Liver (tissue), 8 donors: ENCODE measurements at regions not wholly inside any gene's neighbourhood (a gene's known extent, or its start where the extent isn't known, plus 50 kb on each side); places are given as distances from the start of the nearest gene placed in this dataset.

ENCODE experiments used
- DNase-seq: peaks from one replicate; pipeline ENCODE4 v3.0.0-alpha.2; 2017; ENCODE audit warnings: low spot score
- H3K27ac ChIP-seq, 2 donors: one replicate each; pipeline ENCODE4 v1.7.0; 2013; ENCODE audit warnings: inconsistent platforms in 2 of 2, low read length in 2 of 2, control low read depth in 1 of 2, low read depth in 1 of 2, mild to moderate bottlenecking in 1 of 2
- H3K27me3 ChIP-seq, 4 donors: one replicate each; pipeline versions ENCODE4 v1.6.1 to v1.7.0; 2013; ENCODE audit warnings: low read length in 3 of 4, inconsistent platforms in 1 of 4, mild to moderate bottlenecking in 1 of 4, moderate library complexity in 1 of 4; ENCODE audit not compliant: control insufficient read depth in 4 of 4, insufficient read depth in 4 of 4
- H3K36me3 ChIP-seq, 4 donors: one replicate each; pipeline versions ENCODE4 v1.6.1 to v1.7.0; 2013; ENCODE audit warnings: low read length in 3 of 4, mild to moderate bottlenecking in 3 of 4, low read depth in 1 of 4, moderate library complexity in 1 of 4; ENCODE audit not compliant: control insufficient read depth in 4 of 4, insufficient read depth in 3 of 4
- H3K4me1 ChIP-seq, 4 donors: one replicate each; pipeline versions ENCODE4 v1.6.1 to v1.7.0; 2013; ENCODE audit warnings: low read length in 3 of 4, mild to moderate bottlenecking in 3 of 4, moderate library complexity in 1 of 4; ENCODE audit not compliant: control insufficient read depth in 4 of 4, insufficient read depth in 4 of 4
- H3K4me3 ChIP-seq, 3 donors: one replicate each; pipeline versions ENCODE4 v1.6.1 to v1.7.0; 2013; ENCODE audit warnings: low read length in 3 of 3, control low read depth in 1 of 3, low read depth in 1 of 3, mild to moderate bottlenecking in 1 of 3
- H3K9ac ChIP-seq, 2 donors: one replicate each; pipeline ENCODE4 v1.7.0; 2013; ENCODE audit warnings: low read length in 2 of 2, mild to moderate bottlenecking in 2 of 2, moderate library complexity in 2 of 2, control low read depth in 1 of 2, low read depth in 1 of 2
- H3K9me3 ChIP-seq, 4 donors: one replicate each; pipeline versions ENCODE4 v1.6.1 to v1.7.0; 2013; ENCODE audit warnings: low read length in 3 of 4; ENCODE audit not compliant: control insufficient read depth in 4 of 4
- CTCF ChIP-seq: fragments of 150-350 bp; IDR thresholded peaks from 2 replicates; pipeline ENCODE4 v1.5.1; 2017; ENCODE audit warnings: improper control_type of control experiment, low read depth, low read length; ENCODE audit not compliant: missing input control
- EGR1 ChIP-seq, 2 donors: IDR thresholded peaks; 2 replicates each; pipeline ENCODE4 v1.6.1; 2016 to 2018; ENCODE audit warnings: antibody characterized with exemption in 2 of 2, low read depth in 2 of 2
- FOXA1 ChIP-seq: IDR thresholded peaks from 2 replicates; pipeline ENCODE4 v1.6.1; 2016; ENCODE audit warnings: antibody characterized with exemption
- GABPA ChIP-seq, 2 donors: IDR thresholded peaks in 1 of 2; conservative IDR thresholded peaks in 1 of 2; 2 replicates each; pipeline ENCODE4 v1.6.1; 2016; ENCODE audit warnings: antibody characterized with exemption in 2 of 2, mild to moderate bottlenecking in 1 of 2, moderate library complexity in 1 of 2
- HNF4A ChIP-seq, 2 donors: conservative IDR thresholded peaks; 2 replicates each; pipeline ENCODE4 v1.6.1; 2016; ENCODE audit warnings: antibody characterized with exemption in 2 of 2, mild to moderate bottlenecking in 2 of 2
- HNF4G ChIP-seq: IDR thresholded peaks from 2 replicates; pipeline ENCODE4 v1.6.1; 2016; ENCODE audit warnings: antibody characterized with exemption
- JUND ChIP-seq, 2 donors: IDR thresholded peaks; 2 replicates each; pipeline ENCODE4 v1.6.1; 2016; ENCODE audit warnings: antibody characterized with exemption in 2 of 2
- MAX ChIP-seq: IDR thresholded peaks from 2 replicates; pipeline ENCODE4 v1.6.1; 2016; ENCODE audit warnings: antibody characterized with exemption
- NR2F2 ChIP-seq: IDR thresholded peaks from 2 replicates; pipeline ENCODE4 v1.6.1; 2016; ENCODE audit warnings: antibody characterized with exemption
- RAD21 ChIP-seq, 2 donors: IDR thresholded peaks; 2 replicates each; pipeline ENCODE4 v1.6.1; 2016; ENCODE audit warnings: antibody characterized with exemption in 2 of 2, mild to moderate bottlenecking in 2 of 2
- RXRA ChIP-seq, 2 donors: IDR thresholded peaks; 2 replicates each; pipeline ENCODE4 v1.6.1; 2017 to 2018; ENCODE audit warnings: antibody characterized with exemption in 2 of 2, mild to moderate bottlenecking in 1 of 2
- SP1 ChIP-seq: IDR thresholded peaks from 2 replicates; pipeline ENCODE4 v1.6.1; 2018; ENCODE audit warnings: antibody characterized with exemption, mild to moderate bottlenecking
- TAF1 ChIP-seq: conservative IDR thresholded peaks from 2 replicates; pipeline ENCODE4 v1.6.1; 2016; ENCODE audit warnings: antibody characterized with exemption, mild to moderate bottlenecking
- ZBTB33 ChIP-seq: IDR thresholded peaks from 2 replicates; pipeline ENCODE4 v1.6.1; 2016; ENCODE audit warnings: antibody characterized with exemption
- WGBS: extraction: QIAGEN DNeasy Blood & Tissue Kit; methylation state at CpG from one replicate; pipeline ENCODE4 v1.1.7; 2013; 5-methylcytosine and 5-hydroxymethylcytosine counted together
- donor health status: healthy.
- donor health status: healthy.
- donor health status: healthy.
- donor health status: healthy.
- donor health status: healthy.

GRCh38 chr16:52643006-52643405 lies 96.1 kb upstream of the TOX3 start (continued):
- TF ChIP-seq RAD21 (IDR thresholded peaks at IDR 0.05), result no peak
- no peak for TF ChIP-seq EGR1 (IDR thresholded peaks at IDR 0.05; ENCODE audit: low read depth in 2 of 2)
- no peak for TF ChIP-seq NR2F2
- no peak for TF ChIP-seq HNF4G
- TF ChIP-seq SP1, result no peak

- Histone ChIP-seq H3K27me3 (no peaks in the 10 kb centered on the region), H3K9me3 (peaks cover 0 to 3% (median 0%) of the 10 kb centered on the region in 4 donors), H3K36me3 (no peaks in the 10 kb centered on the region), H3K4me1 (no peaks in the 10 kb centered on the region), H3K27ac (no peak overlapping the region), H3K4me3 (no peak overlapping the region), H3K9ac (no peak overlapping the region)
- TF ChIP-seq EGR1 (IDR thresholded peaks at IDR 0.05; ENCODE audit: low read depth in 2 of 2), result no peak
- TF ChIP-seq HNF4A (conservative IDR thresholded peaks at IDR 0.05), result peak; percentile 18 to 40
- TF ChIP-seq JUND (IDR thresholded peaks at IDR 0.05), result no peak
- 44% methylated on average over 5 of the region's 5 CpGs for WGBS
- DNase-seq, result no peak
Measured at GRCh38 chr16:52634528-52634927, 87.6 kb upstream of the TOX3 start.

GRCh38 chr16:52634104-52634503 lies 87.2 kb upstream of the TOX3 start:
- H3K4me1 ChIP-seq, result no peaks in the 10 kb centered on the region
- DNase-seq, result no peak
- no peak for TF ChIP-seq HNF4G
- TF ChIP-seq TAF1, result no peak
- TF ChIP-seq HNF4A (conservative IDR thresholded peaks at IDR 0.05), result no peak
- no peak for TF ChIP-seq CTCF
- TF ChIP-seq SP1, result no peak
- TF ChIP-seq RXRA (IDR thresholded peaks at IDR 0.05), result no peak
- no peak for TF ChIP-seq NR2F2
- TF ChIP-seq ZBTB33, result no peak
- no peak for TF ChIP-seq EGR1 (IDR thresholded peaks at IDR 0.05; ENCODE audit: low read depth in 2 of 2)
- TF ChIP-seq MAX, result no peak
- no peak overlapping the region for H3K9ac ChIP-seq
- H3K36me3 ChIP-seq, result no peaks in the 10 kb centered on the region
- WGBS, result 78% methylated on average over 3 of the region's 3 CpGs
- H3K4me3 ChIP-seq, result no peak overlapping the region
- H3K27me3 ChIP-seq, result no peaks in the 10 kb centered on the region
- H3K9me3 ChIP-seq, result peaks cover 0 to 3% (median 0%) of the 10 kb centered on the region in 4 donors
- no peak overlapping the region for H3K27ac ChIP-seq

- Histone ChIP-seq H3K4me3 (no peak overlapping the region), H3K9me3 (peaks cover 0 to 3% (median 0%) of the 10 kb centered on the region in 4 donors), H3K9ac (no peak overlapping the region), H3K27me3 (no peaks in the 10 kb centered on the region), H3K4me1 (no peaks in the 10 kb centered on the region), H3K36me3 (no peaks in the 10 kb centered on the region), H3K27ac (no peak overlapping the region)
- DNase-seq, result no peak
- TF ChIP-seq SP1, result no peak
- TF ChIP-seq ZBTB33, result no peak
- no peak for TF ChIP-seq FOXA1
- TF ChIP-seq HNF4G, result no peak
- no peak for TF ChIP-seq RXRA (IDR thresholded peaks at IDR 0.05)
- no peak for TF ChIP-seq JUND (IDR thresholded peaks at IDR 0.05)
- TF ChIP-seq GABPA (IDR thresholded peaks at IDR 0.05 in 1 of 2, conservative IDR thresholded peaks at IDR 0.05 in 1 of 2), result no peak
- TF ChIP-seq CTCF, result no peak
- TF ChIP-seq HNF4A (conservative IDR thresholded peaks at IDR 0.05), result no peak
- 94% methylated on average over 6 of the region's 6 CpGs for WGBS
Measured at GRCh38 chr16:52633230-52633629, 86.3 kb upstream of the TOX3 start.
